AG20443 (cell line): ENCODE measurements at regions not wholly inside any gene's neighbourhood (a gene's known extent, or its start where the extent isn't known, plus 50 kb on each side); places are given as distances from the start of the nearest gene placed in this dataset.
"Not testable (repeated sequence)": the region's sequence is repeated elsewhere in the genome, so short reads cannot be mapped to it uniquely, and the experiment has no call there.

Source experiments
- DNase-seq: peaks from one replicate; pipeline ENCODE4 v3.0.0; 2012; ENCODE audit warnings: low spot score, mixed read lengths

DNA sequence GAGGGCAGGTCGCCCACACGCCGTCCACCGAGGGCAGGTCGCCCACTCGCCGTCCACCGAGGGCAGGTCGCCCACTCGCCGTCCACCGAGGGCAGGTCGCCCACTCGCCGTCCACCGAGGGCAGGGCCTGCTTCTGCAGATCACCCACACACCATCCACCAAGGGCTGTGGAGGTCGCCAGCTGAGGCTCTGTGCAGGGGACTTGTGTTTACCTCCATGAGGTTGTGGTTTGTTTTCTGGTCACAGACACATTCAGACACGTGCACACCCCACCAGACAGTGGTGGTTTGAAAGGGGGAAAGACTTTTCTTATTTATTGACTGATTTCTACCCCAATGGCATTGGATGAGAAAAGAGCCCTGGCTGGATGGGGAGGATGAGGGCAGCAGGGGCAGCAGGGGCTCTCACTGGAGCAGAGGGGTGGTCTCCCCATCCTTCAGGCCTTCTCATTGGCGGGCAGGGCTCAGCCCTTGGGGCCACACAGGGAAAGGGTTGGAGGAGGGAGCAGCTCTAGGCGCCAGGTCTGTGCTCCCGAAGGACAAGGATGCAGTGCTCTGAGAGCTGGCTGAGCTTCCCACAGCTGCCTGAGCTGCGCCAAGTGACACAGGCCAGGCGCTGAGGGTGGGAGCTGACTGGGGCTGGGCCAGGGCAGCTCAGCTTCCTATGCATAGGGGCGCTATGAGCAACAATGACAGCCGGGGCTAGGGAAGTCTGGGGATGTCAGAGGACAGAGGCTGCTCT is 252.6 kb upstream of the B3GAT1 start:
- DNase-seq, result no peak

GRCh38 chr11:134663506-134664313 is 251.7 kb upstream of the B3GAT1 start:
- DNase-seq, result no peak

- DNase-seq, result no peak
Observed at GRCh38 chr11:134662629-134663360, 250.8 kb upstream of the B3GAT1 start.

DNA sequence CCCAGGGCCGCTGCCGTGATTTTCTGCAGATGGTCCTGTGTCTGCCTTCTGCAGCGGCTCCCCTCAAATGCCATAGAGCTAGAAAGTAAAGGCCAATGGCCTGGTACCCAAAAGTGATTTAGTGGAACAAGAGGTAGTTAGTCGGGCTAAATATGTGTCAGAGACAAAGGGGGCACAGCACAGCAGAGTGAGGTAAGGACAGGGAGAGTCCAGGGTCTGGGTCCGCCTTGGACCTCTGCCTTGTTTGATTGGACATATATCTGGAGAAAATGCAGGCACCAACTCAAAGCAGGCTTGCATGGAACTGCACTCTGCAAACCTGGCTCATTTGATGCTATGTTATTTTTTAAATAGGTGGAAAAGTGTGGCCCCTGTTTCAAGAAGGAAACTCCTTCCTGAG is 249.6 kb upstream of the B3GAT1 start:
- DNase-seq, result no peak

- no peak for DNase-seq
Observed at GRCh38 chr11:134660416-134660815, 248.4 kb upstream of the B3GAT1 start.

- no peak for DNase-seq
Observed at GRCh38 chr11:134659882-134660281, 247.8 kb upstream of the B3GAT1 start.

GRCh38 chr11:134658481-134659225 is 246.6 kb upstream of the B3GAT1 start:
- DNase-seq, result no peak

DNA sequence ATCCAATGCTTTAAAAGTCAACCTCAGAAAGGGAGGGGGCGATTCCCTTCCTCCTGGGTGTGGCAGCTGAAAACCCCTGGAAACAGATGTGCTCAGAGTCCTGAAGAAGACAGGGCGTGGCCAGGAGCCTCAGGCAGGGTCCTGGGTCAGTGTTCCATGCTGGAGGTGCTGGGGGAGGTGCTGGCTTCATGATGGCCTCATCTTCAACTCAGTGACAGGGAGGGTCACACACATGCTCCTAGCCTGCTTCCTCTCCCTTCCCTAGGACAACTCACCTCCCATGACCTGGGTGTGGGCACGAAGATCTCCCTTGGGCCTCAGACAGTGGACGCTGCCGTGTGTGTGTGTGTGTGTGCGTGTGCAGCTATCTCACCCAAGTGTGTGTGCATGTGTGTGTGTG is 245.6 kb upstream of the B3GAT1 start:
- no peak for DNase-seq

GRCh38 chr11:134656861-134657540 is 245.0 kb upstream of the B3GAT1 start:
- no peak for DNase-seq

DNA sequence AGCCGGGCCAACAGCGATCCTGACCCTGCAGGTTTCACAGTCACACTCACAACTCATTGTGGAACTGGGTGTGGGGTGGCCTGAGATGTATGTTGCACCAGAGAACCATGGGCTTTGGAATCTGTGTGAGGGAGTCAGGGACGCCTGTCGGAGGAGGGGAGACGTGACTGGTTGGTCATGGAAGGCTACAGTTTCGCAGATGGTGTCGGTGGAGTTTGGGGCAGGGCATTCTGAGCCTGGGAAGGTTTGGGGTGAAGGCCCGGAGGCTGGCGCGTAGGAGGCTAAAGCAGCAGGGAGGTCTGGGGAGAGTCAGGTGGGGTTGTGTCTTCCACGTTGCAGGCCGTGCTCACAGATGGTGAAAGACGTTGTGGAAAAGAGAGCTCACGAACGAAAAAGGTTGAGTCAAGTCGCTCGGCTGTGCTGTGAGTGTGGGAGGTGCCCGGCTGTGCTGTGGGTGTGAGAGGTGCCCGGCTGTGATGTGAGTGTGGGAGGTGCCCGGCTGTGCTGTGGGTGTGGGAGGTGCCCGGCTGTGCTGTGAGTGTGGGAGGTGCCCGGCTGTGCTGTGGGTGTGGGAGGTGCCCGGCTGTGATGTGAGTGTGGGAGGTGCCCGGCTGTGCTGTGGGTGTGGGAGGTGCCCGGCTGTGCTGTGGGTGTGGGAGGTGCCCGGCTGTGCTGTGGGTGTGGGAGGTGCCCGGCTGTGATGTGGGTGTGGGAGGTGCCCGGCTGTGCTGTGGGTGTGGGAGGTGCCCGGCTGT is 244.2 kb upstream of the B3GAT1 start:
- not testable (repeated sequence) for DNase-seq

DNA sequence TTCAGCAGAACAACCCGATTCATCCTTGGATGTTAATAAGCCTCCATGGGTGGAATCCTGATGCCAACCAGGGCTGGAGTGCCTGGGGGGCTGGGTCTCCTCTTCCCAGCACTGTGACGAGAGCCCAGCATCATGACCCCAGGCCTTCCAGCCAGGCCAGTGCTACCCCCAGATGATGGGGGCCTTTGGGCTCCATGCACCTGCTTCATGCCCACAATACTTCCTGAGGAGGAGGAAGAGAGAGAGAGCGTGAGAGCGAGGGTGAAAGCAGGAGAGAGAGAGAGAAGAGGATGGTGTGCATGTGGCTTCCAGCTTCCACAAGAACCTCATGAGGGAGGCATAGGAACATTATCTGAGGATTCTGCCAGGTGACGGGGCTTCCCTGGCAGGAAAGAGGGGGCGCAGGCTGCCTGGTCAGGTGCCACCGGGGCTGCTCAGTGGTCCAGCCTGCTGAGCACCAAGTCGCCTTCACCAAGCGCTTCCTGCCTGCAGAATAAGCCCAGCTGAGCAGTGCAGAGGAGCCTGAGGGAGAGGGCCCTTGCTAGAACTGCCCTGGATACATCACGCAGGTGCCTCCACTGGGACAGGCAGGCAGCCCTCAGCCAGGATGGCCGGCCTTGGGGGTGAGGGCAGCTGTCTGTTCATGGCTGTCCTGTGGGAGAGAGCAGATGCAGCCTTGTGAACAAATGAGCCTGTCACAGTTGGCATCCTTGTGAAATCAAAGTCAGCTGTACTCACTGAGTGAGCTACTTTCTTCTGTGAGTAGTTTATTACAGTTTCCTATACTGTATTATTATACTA is 243.3 kb upstream of the B3GAT1 start:
- no peak for DNase-seq

DNA sequence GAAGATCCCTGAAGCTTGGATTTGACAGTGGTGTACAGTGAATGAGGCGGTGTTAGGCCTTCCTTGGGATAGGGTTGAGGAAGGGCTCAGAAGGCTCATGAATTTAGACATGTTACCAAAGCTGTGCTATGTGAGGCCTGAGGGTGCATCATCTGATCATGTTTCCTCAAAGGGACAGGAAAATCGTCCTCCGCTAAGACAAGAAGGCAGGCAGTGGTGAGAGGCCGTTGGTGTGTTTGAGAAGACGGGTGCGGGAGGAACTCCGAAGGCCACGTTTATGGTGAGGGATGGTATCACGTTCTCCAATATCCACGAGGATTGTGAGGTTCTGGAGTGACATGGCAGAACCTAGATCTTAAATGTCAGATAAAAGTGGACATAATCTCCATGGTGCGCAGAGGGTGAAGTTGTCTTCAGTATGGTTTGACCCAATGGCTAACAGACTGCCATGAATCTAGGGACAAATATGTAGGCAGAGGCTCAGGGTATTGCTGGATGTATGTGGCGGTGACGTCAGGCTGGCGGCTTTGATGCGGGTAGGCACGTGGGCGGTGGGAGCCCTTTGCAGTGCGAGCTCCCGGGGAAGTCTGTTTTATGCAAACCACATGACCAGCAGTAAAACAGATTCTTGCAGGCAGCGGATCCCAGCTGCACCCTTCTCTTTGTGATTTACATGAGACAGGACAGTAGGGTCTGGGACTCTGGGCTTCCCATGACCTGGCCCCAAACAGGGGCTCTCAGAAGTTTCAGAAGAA is 242.3 kb upstream of the B3GAT1 start:
- DNase-seq, result no peak

DNA sequence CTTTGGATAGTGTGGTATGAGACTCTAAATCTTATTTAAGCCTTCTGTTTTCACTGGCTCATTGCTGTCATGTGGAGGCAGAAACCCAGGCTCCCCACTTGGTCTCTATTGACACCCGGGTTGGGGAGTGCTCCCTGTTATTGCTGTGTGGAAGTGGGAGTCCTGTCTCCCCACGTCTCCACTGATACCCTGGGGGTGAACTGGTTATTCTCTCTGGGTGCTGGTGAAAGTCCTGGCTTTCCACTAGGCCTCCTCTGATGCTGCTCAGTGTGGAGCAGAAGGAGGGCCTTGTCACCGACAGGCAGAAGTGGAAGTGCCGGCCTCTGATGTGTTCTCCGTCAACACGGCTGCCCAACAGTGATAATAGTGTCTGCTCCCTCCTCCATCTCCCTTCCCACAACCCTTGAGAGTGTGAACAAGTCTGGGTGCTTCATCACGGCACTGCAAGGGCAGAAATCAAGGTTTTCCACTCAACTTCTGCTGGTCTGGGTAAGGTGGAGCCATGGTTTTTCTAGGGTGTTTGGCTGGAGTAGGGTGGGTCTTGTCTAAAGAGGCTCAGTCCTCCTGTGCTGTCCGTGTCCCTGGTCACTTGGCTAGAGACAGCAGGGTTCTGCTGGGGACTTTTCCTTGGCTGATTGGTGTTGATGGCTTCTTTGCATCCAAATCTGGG is 240.7 kb upstream of the B3GAT1 start:
- no peak for DNase-seq

GRCh38 chr11:134647066-134647743 is 235.2 kb upstream of the B3GAT1 start:
- DNase-seq, result no peak

GRCh38 chr11:134646561-134646960 is 234.5 kb upstream of the B3GAT1 start:
- DNase-seq, result no peak

DNA sequence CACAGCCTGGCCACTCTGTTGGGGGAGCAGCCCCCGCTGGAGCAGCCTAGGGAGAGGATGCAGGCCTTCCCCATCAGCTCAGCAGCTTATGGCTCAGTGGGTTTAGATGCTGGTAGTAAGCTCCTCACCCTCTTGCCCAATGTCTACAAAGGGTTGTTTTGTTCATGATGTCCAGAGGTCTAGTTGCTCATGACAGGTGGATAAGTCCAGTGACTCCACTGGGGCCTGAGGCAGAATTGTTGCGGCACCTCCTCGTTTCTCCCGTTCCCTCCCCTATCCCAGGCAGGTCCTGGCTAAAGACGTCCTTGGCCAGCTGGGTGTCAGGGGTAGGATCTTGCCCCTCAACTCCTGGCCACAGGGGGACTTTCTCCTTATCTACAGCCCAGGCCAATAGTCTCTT is 233.5 kb upstream of the B3GAT1 start:
- no peak for DNase-seq

- no peak for DNase-seq
Observed at GRCh38 chr11:134644476-134645456, 232.7 kb upstream of the B3GAT1 start.
